CD4-positive, alpha-beta T cell treated with Interleukin-12 subunit alpha and Interleukin-12 subunit beta, for 1 hour (primary cell): ENCODE measurements at regions not wholly inside any gene's neighbourhood (a gene's known extent, or its start where the extent isn't known, plus 50 kb on each side); places are given as distances from the start of the nearest gene placed in this dataset.
"Not testable (repeated sequence)": the region's sequence is repeated elsewhere in the genome, so short reads cannot be mapped to it uniquely, and the experiment has no call there.

ENCODE experiments used
- DNase-seq: peaks from one replicate; pipeline ENCODE4 v3.0.0-alpha.2; 2020

DNA sequence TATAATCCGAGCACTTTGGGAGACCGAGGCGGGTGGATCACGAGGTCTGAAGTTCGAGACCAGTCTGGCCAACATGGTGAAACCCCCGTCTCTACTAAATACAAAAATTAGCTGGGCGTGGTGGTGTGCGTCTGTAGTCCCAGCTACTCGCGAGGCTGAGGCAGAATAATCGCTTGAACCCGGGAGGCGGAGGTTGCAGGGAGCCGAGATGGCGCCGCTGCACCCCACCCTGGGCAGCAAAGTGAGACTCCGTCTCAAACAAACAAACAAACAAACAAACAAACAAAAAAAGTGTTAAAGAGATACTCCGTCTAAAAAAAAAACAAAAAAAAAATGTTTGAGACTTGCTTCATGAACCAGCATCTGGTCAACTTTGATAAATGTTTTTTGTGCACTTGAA is 753.8 kb downstream of the PCDH17 start:
- not testable (repeated sequence) for DNase-seq

DNA sequence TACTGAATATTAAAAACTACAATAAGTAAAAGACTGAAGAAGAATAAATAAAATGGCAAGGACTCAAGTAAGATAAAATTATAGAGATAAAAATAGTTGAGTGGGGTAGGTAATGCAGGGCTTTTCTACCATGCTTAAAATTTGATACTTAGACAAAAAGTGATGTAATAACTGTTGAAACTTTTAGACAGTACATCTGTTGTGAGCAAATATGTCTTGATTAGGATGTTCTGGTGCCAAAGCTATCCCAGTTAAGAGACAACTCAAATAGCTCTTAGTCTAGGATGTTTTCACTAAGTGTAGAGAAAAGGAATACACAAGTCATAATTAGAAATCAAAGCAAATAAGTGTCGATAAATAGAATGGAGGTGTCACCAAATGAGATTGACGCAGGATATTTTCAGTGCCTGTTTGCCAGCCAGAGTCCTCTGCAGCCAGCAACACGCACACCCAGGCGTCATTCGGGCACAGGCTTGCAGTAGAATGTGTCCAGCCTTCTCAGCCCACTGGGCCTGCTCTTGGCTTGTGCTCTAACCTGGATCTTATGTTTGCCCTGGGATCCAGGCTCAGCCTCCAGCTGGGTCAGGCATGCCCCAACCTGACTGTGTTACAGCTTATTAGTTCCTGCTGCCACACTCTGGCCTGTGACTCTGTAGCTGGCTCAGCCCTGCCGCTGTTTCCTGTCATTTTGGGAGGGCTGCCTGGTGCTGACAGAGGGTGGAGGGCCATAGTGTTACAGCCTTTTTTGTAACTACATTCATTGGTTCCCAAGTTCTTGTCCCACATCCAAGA is 766.2 kb downstream of the PCDH17 start:
- DNase-seq = no peak

DNA sequence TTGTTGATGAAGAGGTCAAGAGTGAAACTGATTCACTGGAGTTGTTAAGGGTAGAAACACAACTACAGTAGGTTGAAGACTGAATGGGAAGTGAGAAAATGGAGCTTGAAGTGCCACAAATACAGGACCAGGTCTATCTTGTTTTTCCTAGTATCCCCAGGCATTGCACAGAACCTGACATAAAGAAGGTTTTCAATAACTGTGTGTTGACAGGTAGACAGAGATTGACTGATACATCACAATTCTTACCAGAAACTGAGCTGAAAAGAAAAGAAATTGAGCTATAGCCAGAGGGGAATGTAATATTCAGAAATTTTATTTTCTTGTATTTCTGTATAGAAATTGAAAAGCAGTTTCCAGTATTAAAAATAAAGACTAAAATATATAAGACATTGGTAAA is 767.7 kb downstream of the PCDH17 start:
- DNase-seq = no peak

DNA sequence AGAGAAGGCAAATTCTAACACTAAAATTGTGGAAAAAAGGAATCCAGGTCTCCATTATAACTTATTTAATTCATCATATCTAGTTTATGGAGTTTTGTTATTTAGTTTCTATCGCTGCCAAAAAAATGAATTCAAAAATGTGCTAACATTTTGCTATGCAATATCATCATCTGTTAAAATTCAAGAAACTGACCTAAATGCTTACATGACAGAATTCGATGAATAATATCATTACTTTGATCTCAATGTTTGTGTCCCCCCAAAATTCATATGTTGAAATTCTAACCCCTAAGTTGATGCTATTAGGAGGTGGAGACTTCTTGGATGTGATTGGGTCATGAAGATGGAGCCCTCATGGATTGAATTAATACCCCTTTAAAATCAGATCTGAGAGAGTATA is 775.0 kb downstream of the PCDH17 start:
- DNase-seq = no peak

DNA sequence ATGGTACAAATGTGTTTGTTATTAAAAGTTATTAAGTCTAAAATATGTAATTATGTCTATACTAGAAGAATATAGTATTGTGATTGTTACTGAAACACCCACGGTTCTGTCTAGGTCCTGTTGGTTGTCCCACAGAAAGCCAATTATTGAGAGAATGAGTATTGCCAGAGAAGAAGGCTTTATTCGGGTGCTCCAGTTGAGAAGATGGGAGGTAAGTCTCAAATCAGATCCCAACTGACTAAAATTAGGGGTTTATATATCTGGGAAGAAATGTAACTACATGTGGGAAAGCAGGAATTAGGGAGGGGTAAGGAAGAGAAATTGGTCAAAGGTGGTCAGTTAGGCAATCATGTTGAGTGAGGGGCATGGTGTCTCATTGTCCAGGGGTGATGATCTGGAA is 798.4 kb downstream of the PCDH17 start:
- DNase-seq = no peak

DNA sequence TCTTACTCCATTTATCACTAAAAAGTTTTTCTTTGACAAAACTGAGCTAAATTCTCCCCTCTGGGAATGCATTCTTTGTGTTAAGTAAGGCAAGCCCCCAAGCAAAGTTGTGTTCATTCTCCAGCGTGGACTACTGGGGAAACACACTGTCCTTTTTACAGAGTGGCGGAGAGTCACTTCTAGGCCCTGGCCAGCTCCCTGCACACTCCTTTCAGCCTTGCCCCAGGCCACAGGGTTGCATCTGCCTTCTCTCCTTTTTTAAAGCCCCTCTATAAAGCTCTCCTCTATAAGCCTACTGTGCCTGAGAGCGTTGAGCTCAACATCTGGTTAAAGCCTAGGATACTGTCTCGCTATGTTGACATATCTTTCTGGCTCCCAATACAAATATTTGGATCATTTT is 803.4 kb downstream of the PCDH17 start:
- DNase-seq = no peak

DNA sequence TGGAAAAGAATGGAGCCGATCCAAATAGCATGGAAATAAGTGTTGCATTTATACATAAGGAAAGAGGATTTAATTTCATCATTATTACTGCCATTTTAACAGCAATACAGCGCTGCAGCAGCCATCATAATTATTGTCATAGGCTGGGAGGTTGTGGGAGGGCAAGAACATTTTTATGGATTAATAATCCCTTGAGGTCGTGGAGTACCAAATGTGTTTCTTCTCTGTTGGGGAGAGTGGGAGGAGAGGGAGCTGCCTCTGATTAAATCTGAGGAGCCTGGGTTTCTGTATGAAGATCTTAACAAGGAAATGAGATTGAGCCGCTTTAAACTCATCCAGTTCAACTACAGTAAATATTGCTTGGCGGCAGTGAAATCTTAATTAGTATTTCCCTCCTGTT is 805.9 kb downstream of the PCDH17 start:
- DNase-seq = no peak

DNA sequence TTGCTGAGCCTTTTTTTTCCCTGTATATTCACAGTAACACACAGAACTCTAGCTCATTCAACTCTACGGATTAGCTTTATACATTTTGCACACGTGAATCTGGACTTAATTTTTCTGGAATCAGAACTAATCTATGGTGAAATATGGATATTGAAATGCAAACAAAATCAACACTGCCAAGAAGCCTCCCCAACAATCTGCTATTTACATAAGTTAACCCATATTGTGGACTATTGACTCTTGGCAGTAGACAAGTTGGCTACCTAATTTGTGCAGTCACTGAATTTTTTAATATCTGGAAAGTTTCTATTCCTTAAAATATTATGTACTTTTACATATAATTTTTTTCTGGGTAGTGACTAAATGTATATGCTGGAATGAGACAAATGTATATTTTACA is 815.4 kb downstream of the PCDH17 start:
- no peak for DNase-seq

DNA sequence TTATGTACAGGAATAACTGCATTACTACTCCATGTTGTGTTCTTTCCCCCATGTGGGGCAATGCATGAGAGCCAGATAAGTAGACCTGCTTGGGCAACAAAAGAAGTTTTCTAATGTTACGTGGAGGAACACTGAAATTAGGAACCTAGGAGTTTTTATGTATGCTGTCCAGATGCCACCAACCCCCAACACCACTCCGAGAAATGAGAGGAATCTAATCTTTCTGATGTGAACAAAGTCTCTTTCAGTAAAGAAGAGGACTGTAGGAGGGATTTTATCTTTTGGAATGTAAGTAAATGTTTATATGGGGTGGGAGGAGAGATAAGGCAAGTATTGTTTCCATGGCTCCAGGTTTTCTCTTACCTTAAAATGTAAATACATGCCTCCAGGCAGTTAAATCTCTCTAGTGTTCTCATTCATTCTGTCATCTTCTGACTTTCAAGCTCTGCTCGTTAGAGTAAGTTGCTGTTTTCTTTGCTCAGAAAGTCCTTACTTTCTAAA is 820.6 kb downstream of the PCDH17 start:
- DNase-seq = no peak

DNA sequence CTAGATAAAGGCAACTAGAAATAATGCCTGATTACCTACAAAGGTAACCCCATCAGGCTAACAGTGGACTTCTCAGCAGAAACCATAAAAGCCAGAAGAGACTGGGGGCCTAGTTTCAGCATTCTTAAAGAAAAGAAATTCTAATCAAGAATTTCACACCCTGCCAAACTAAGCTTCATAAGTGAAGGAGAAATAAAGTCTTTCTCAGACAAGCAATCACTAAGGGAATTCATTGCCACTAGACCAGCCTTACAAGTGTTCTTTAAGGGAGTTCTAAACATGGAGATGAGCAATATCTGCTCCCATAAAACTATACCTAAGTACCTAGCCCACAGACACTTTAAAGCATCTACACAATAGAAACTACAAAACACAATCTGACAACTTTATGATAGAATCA is 823.5 kb downstream of the PCDH17 start:
- DNase-seq = no peak

DNA sequence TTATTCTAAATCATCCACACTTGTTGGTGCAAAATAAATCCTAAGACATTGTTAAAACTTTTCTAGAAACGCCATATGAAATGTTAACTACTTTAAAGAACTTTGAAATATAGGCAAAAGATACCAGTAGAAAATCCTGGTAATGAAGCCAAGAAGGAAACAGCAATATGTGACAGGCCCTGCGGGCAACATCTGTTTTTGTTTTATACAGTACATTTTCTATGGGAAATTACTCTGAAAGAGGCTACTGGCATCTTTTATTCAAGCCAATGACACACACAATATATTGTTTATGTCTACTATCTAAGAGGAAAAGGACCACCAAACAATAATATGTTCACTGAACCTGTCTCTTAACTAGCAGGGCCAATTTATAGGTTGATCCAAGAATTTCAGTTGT is 829.7 kb downstream of the PCDH17 start:
- no peak for DNase-seq

DNA sequence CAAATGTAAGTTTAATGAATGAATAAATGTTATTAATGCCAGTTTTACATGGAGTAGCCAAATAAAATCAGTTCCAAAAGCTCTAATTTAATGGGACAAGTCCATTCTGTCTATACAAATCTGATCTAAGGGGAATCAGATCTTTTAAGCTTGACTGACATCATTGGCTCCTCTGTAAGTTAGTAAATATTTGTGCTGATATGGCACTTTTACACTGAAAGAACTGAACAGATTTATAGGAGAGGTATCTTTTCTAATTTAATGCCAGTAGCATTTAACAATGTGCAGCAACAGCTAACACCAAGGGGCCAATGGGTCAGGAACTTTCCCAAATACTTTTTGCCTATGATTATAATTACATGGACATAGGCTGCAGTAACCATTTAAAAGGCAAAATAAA is 832.3 kb downstream of the PCDH17 start:
- DNase-seq = no peak

DNA sequence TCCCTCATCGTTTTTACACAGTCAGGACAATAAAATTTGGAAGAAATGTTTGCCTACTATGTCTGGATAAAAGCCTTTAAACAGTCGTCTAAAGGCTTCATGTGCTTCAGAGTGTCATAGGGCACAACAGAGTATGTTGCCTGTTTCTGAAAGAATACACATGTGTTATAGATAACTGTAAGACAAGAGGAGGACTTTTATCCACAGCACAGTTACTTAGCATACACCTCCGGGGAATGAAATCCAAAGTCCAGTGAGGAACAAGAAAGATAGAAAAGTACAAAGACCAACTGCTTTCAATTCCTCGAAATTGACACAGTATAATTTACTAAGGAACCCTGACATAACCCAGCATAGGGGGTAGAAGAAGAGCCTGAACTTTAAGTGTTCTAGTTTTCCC is 835.6 kb downstream of the PCDH17 start:
- DNase-seq = no peak

DNA sequence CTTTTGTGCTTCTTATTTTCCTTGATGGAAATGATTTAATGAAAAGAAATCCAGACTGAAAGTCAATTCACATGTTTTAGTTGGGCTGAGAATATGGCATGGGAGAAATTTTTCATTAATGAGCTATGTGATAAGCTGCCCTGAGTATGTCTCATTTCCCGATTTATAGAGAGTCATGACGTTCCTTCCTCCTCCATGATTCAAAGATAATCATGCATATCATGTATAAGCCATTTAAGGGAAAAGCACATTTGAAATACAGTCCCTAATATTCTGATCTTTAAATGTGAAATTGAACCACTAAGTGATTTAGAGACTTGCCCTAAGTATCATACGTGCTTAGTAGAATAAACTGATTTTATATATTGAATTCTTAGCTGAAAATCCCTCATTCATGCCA is 840.9 kb downstream of the PCDH17 start:
- no peak for DNase-seq

DNA sequence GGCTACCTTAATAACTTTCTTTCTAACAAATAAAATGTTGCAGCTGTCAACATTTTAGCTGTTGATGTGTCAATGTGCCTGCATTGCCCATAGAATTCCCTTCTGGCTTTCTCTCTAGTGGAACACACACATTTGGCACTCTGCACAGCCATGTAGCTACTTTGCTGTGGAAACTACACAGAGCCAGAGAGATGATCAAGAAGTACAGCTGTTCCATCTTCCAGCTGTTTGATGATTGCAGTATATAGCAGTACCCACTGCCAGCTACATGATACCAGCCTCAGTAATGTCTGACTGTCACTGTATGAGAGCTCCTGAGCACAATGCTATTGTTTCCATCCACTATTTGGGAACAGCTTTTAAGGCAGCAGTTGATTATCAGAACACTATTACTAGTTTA is 843.0 kb downstream of the PCDH17 start:
- DNase-seq = no peak

DNA sequence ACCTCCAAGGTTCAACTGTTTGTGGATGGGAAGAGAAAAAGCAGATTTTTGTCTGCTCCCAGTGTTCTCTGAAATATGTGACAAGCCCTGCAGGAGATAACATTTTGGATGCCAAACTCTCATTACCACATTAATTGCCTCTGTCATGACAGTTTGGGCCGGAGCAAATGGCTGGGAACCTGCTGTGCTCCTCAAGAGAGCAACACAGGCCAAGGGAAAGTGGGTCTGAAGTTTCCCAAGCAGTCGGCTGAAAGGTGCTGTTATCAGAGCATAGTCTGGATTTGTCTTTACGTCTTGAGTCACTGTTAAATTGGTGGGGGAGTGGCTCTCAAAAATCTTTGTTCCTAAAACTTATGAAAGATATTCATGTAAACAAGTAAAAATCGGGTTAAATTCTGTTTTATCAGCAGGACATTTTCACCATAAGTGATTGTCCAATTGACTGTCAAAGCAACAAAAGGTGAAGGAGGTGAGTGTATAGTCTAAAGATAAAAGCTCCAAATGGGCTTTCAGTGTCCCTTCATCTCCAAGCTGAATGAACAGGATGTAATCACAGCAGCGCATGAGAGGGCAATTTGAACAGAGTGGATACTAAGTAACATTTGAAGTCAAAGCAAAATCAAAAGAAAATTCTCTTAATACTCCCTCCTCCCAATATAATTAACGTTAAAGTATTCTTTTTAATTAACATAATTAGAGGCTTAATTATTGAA is 844.8 kb downstream of the PCDH17 start:
- no peak for DNase-seq

DNA sequence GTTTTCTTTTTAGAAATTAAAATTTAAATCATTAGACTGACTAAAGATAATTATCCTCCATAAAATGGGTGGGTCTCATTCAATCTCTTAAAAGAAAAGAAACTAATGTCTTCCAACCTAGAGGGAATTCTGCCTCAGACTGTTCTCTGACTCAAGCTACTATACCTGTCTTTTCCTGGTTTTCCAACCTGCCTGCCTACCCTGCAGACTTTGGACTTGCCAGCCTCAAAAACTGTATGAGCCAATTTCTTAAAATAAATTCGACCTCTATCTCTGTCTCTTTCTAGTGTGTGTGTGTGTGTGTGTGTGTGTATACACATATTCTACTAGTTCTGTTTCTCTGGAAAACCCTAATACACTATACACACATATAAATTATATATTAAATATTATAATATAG is 847.3 kb downstream of the PCDH17 start:
- DNase-seq = no peak

DNA sequence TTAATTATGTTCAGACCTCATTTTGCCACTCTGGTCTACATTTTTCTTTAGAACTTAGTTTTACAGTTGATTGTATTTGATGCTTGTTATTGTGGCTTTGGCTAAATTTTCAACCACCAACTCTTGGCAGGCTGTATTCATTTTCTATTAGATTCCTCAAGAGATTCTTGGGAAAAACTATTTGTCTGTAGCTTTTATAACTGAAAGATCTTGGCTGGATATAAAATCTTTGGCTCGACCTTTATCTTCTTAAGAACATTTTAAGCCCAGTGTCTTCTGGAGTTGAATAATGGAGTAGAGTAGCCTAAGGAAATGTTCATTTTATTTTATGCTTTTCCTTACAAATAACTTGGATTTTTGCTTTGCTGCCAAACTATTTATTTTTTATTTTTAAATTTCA is 848.5 kb downstream of the PCDH17 start:
- DNase-seq = no peak

DNA sequence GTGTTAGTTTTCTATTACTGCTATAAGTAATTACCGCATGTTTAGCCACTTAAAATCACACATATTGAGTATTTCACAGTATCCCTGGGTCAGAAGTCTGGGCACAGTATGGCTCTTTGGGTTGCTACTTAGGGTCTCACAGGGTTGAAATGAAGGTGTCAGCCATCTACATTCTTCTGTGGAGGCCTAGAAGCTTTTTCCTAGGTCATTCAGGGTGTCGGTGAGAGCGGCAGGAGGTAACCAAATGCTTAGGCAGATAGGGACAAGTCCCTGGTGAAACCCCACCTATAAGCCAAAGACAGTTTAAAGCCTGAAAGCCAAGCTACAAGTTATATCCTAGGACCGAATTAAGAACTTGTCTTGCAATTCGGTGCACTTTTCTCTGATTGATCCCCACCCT is 856.7 kb downstream of the PCDH17 start:
- no peak for DNase-seq

DNA sequence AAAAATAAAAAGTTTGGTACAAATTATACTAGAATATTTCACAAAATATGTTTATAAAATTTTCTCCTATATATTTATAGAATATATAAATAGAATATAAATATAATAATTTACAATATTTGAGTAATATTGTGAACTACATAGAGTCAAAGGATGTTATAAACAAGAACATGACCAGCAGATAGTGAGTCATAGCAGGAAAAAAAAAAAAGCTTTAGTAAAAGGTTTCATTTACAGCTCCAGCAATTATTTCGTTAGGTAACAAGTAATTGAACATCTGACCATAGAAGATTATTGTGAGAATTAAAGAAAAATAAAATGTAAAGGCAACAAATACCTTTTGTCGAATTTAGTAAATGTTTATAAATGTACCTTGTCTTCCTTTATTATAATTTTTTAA is 864.1 kb downstream of the PCDH17 start:
- no peak for DNase-seq

DNA sequence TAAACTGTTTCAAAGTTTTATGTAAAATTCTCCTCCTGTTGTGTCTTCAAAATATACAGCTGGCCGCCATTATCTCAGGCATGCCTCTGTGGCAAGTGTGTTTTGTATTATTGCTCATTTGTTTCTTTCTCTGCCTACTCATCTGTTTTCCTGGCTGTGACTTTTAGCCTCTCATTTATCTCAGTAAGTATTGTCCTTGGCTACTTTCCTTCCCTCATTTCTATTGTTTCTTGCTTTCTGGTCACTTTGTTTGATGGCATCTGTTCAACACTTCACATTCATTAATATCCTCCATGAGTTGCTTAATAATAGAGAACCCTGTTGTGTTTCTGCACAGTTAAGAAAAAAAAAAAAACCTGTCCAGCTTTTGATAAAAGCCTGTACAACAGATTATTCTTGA is 869.4 kb downstream of the PCDH17 start:
- no peak for DNase-seq

DNA sequence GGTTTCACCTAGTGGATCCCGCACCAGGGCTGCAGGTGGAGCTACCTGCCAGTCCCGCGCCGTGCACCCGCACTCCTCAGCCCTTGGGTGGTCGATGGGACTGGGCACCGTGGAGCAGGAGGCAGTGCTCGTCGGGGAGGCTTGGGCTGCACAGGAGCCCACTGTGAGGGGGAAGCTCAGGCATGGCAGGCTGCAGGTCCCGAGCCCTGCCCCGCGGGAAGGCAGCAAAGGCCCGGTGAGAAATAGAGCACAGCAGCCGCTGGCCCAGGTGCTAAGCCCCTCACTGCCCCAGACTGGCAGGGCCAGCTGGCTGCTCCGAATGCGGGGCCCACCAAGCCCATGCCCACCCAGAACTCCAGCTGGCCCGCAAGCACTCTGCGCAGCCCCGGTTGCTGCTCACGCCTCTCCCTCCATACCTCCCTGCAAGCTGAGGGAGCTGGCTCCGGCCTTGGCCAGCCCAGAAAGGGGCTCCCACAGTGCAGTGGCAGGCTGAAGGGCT is 872.7 kb downstream of the PCDH17 start:
- not testable (repeated sequence) for DNase-seq

DNA sequence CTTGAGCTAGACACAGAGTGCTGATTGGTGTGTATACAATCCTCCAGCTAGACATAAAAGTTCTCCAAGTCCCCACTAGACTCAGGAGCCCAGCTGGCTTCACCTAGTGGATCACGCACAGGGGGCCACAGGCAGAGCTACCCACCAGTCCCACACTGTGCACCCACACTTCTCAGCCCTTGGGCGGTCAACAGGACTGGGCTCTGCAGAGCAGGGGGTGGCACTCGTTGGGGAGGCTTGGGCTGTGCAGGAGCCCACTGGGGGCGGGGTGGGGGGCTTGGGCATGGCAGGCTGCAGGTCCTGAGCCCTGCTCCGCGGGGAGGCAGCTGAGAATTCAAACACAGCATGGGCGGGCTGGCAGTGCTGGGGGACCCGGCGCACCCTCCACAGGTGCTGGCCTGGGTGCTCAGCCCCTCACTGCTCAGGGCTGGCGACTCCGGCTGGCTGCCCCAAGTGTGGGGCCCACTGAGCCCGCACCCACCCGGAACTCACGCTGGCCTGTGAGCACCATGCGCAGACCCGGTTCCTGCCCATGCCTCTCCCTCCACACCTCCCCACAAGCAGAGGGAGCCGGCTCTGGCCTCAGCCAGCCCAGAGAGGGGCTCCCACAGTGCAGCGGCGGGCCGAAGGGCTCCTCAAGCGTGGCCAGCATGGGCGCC is 873.8 kb downstream of the PCDH17 start:
- not testable (repeated sequence) for DNase-seq

DNA sequence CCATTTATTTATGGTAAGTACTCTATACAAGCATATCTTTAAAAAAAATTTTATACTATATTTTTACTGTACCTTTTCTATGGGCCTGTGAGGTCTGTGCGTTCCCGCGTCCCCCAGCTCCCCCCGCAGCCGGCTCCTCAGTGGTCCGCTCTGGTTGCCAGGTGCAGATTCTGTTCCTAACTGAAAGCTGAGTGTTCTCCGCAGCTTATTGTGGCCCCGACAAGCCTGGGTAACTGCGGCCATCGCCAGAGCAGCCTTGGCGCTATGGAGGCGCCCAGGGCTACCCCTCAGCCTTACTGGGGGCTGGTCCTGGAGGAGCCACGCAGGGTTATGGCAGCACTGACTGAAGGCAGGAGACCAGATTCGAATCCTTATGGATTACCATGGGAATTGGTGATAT is 896.8 kb downstream of the PCDH17 start:
- DNase-seq = no peak
